ENCODE measurements at regions not wholly inside any gene's neighbourhood (a gene's known extent, or its start where the extent isn't known, plus 50 kb on each side); places are given as distances from the start of the nearest gene placed in this dataset.
"Not testable (repeated sequence)": the region's sequence is repeated elsewhere in the genome, so short reads cannot be mapped to it uniquely, and the experiment has no call there.

DNA sequence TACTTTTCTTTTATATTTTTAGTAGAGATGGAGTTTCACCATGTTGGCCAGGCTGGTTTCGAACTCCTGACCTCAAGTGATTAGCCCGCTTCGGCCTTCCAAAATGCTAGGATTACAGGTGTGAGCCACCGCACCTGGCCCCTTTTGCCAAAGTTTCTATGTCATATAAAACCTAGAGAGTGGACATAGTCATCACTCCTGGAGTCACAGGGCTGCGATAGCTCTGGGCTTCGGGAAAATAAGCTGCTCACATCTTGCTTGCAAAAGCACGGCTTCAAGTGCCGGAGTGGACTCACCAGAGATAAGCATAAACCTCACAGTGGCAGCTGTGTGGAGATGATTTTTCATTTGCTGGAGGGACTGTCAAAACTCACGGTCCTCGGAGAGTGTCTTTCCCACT, 171.2 kb downstream of the TEX29 start:
- Histone ChIP-seq H3K36me3 (no peaks in the 10 kb centered on the region), H3K27ac (no peak overlapping the region), H3K9me3 (peaks cover 0 to 27% of the 10 kb centered on the region in 2 donors), H3K4me3 (no peak overlapping the region), H3K27me3 (no peaks in the 10 kb centered on the region), H3K4me1 (no peaks in the 10 kb centered on the region)
- TF ChIP-seq CTCF (IDR thresholded peaks at IDR 0.05): no peak
- DNase-seq (ENCODE audit: low spot score): no peak

- no peaks in the 10 kb centered on the region for H3K36me3 ChIP-seq
- H3K4me1 ChIP-seq: no peaks in the 10 kb centered on the region
- peaks cover 0 to 20% of the 10 kb centered on the region in 2 donors for H3K9me3 ChIP-seq
- H3K27ac ChIP-seq: no peak overlapping the region
- no peak for TF ChIP-seq CTCF (IDR thresholded peaks at IDR 0.05)
- no peaks in the 10 kb centered on the region for H3K27me3 ChIP-seq
- no peak overlapping the region for H3K4me3 ChIP-seq
- no peak for DNase-seq (ENCODE audit: low spot score)
These were observed 172.0 kb downstream of the TEX29 start for GRCh38 chr13:111492341-111492950.

- peaks cover 0 to 14% of the 10 kb centered on the region in 2 donors for H3K9me3 ChIP-seq
- no peak overlapping the region for H3K27ac ChIP-seq
- H3K36me3 ChIP-seq: no peaks in the 10 kb centered on the region
- H3K4me1 ChIP-seq: no peaks in the 10 kb centered on the region
- no peak overlapping the region for H3K4me3 ChIP-seq
- no peak for TF ChIP-seq CTCF (IDR thresholded peaks at IDR 0.05)
- DNase-seq (ENCODE audit: low spot score): no peak
- H3K27me3 ChIP-seq: no peaks in the 10 kb centered on the region
These were observed 172.5 kb downstream of the TEX29 start for GRCh38 chr13:111492958-111493357.

GRCh38 chr13:111493468-111493867, 173.0 kb downstream of the TEX29 start:
- Histone ChIP-seq H3K27me3 (no peaks in the 10 kb centered on the region), H3K9me3 (peaks cover 0 to 9% of the 10 kb centered on the region in 2 donors), H3K27ac (no peak overlapping the region), H3K36me3 (no peaks in the 10 kb centered on the region), H3K4me1 (no peaks in the 10 kb centered on the region), H3K4me3 (no peak overlapping the region)
- DNase-seq (ENCODE audit: low spot score): no peak
- no peak for TF ChIP-seq CTCF (IDR thresholded peaks at IDR 0.05)

DNA sequence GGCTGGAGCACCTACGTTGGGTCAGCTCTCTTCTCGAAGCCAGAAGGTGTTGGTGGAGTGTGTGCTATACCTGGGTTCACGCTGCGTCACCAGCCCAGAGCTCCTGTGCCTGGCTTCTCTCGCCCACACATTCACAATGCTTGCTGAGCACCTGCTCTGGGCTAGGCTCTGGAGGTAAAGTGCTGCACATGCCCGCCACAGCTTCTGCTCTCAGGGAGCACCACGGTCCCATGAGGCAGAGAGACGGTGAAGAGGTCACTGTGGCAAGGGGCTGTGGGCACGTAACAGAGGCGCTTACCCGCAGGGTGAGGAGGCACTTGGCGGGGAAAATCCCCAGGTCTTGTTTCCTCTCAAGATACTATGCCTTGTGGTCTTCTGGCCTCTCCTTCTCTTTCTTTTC, 174.2 kb downstream of the TEX29 start:
- H3K36me3 ChIP-seq: no peaks in the 10 kb centered on the region
- no peak for DNase-seq (ENCODE audit: low spot score)
- H3K9me3 ChIP-seq: peaks cover 0 to 9% of the 10 kb centered on the region in 2 donors
- H3K27ac ChIP-seq: no peak overlapping the region
- no peaks in the 10 kb centered on the region for H3K27me3 ChIP-seq
- no peak overlapping the region for H3K4me3 ChIP-seq
- H3K4me1 ChIP-seq: no peaks in the 10 kb centered on the region
- no peak for TF ChIP-seq CTCF (IDR thresholded peaks at IDR 0.05)

DNA sequence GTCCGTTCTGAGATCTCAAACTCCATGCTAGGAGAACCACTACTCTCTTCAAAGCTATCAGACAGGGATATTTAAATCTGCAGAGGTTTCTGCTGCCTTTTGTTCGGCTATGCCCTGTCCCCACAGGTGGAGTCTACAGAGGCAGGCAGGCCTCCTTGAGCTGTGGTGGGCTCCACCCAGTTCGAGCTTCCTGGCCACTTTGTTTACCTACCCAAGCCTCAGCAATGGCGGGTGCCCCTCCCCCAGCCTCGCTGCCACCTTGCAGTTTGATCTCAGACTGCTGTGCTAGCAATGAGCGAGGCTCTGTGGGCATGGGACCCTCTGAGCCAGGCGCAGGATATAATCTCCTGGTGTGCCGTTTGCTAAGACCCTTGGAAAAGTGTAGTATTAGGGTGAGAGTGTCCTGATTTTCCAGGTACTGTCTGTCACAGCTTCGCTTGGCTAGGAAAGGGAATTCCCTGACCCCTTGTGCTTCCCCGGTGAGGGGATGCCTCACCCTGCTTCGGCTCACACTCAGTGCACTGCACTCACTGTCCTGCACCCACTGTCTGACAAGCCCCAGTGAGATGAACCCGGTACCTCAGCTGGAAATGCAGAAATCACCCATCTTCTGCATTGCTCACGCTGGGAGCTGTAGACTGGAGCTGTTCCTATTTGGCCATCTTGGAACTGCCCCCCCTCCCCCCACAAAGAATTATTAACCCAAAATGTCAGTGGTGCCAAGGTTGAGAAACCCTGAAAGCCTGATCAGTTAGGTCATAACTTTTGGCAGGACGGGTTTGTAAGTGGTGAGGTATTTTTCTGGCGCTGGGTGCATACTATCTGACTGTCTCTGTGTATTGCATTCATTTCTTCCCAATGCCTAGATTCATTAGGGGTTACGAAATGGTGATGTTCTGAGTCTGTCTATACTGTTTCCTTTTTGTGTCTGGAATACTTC, 181.4 kb downstream of the TEX29 start:
- not testable (repeated sequence) for DNase-seq (ENCODE audit: low spot score); H3K9me3 ChIP-seq; H3K4me1 ChIP-seq; H3K27ac ChIP-seq; H3K36me3 ChIP-seq; H3K27me3 ChIP-seq; H3K4me3 ChIP-seq
